GM12878 (cell line): ENCODE measurements at regions not wholly inside any gene's neighbourhood (a gene's known extent, or its start where the extent isn't known, plus 50 kb on each side); places are given as distances from the start of the nearest gene placed in this dataset.

Source experiments
- ATAC-seq: fragments of 200-7000 bp; cut with Tn5 transposase; 3 replicates; pipeline ENCODE4 v1.9.1; 2020; ENCODE audit warnings: mild to moderate bottlenecking, moderate library complexity
- BruUV-seq: library from RNA; stranded (reverse); fragments of 400-500 nt; replicated peaks from 2 replicates; lab custom pipeline; 2021; lab: Mats Ljungman, UMichigan
- CTCF ChIA-PET: fragments of 300-600 bp; sonication (Branson Sonifier 250); formaldehyde crosslinking; extraction: SDS; loops from one replicate; lab custom pipeline; 2021; ENCODE audit warnings: inconsistent platforms; lab: Yijun Ruan, JAX
- POLR2A ChIA-PET: fragments of 350-600 bp; formaldehyde crosslinking; extraction: SDS; loops from one replicate; lab custom pipeline; 2021; ENCODE audit warnings: inconsistent platforms; lab: Charles Lee
- RAD21 ChIA-PET: fragments of 300-600 bp; sonication (Branson Sonifier 250); formaldehyde crosslinking; loops from one replicate; lab custom pipeline; 2023; ENCODE audit warnings: antibody characterized with exemption; ENCODE audit not compliant: unreplicated experiment; lab: Charles Lee
- SMC1A ChIA-PET: fragments of 300-600 bp; sonication (Branson Sonifier 250); formaldehyde crosslinking; loops from one replicate; lab custom pipeline; 2023; ENCODE audit not compliant: unreplicated experiment, uncharacterized antibody; lab: Charles Lee
- DNase-seq: peaks from one replicate; pipeline ENCODE4 v3.0.0-alpha.2; 2011; ENCODE audit warnings: low read depth, low spot score
- FAIRE-seq: peaks from 3 replicates; lab custom pipeline; 2011; peaks lifted over from hg19 to GRCh38; lab: Jason Lieb, UNC
- H2AFZ ChIP-seq: 2 replicates; pipeline ENCODE4 v1.6.0; 2011; ENCODE audit warnings: low read depth, low read length, control low read depth; ENCODE audit not compliant: control insufficient read depth
- H3K27ac ChIP-seq: 2 replicates; pipeline ENCODE4 v1.5.1; 2011; ENCODE audit warnings: control low read depth; ENCODE audit not compliant: control insufficient read depth, insufficient read depth
- H3K27me3 ChIP-seq, 2 experiments: replicated peaks in 1 of 2; 2 replicates each; pipeline versions ENCODE4 v1.6.0 to v1.6.1; 2011; ENCODE audit warnings: low read length in 1 of 2; ENCODE audit not compliant: control insufficient read depth in 2 of 2, insufficient read depth in 2 of 2
- H3K36me3 ChIP-seq, 2 experiments: 2 replicates each; pipeline ENCODE4 v1.5.1; 2011; ENCODE audit warnings: low read length in 1 of 2; ENCODE audit not compliant: control insufficient read depth in 2 of 2, insufficient read depth in 2 of 2
- H3K4me1 ChIP-seq: 2 replicates; pipeline ENCODE4 v1.6.1; 2011; ENCODE audit warnings: mild to moderate bottlenecking, low read length, moderate library complexity, mixed read lengths; ENCODE audit not compliant: control insufficient read depth, insufficient read depth
- H3K4me2 ChIP-seq: 2 replicates; pipeline ENCODE4 v1.6.0; 2011; ENCODE audit warnings: control low read depth; ENCODE audit not compliant: control insufficient read depth, insufficient read depth
- H3K4me3 ChIP-seq: fragments of 200-600 bp; sonication (generic); 2 replicates; pipeline ENCODE4 v1.5.1; 2016
- H3K79me2 ChIP-seq: 2 replicates; pipeline ENCODE4 v1.6.0; 2011; ENCODE audit warnings: low read length; ENCODE audit not compliant: control insufficient read depth, insufficient read depth
- H3K9ac ChIP-seq: 2 replicates; pipeline ENCODE4 v1.8.0; 2011; ENCODE audit warnings: low read length, control low read depth, mixed read lengths; ENCODE audit not compliant: control insufficient read depth, insufficient read depth
- H3K9me3 ChIP-seq: replicated peaks from 3 replicates; pipeline ENCODE4 v1.5.1; 2011; ENCODE audit warnings: mild to moderate bottlenecking, low read length; ENCODE audit not compliant: control insufficient read depth, insufficient read depth
- H4K20me1 ChIP-seq: 2 replicates; pipeline ENCODE4 v1.6.0; 2011; ENCODE audit not compliant: control insufficient read depth, insufficient read depth
- ATF7 ChIP-seq: fragments of 450-650 bp; IDR thresholded peaks from 2 replicates; pipeline ENCODE4 v1.6.1; 2016; ENCODE audit warnings: low read depth, mild to moderate bottlenecking
- EGR1 ChIP-seq, 2 experiments: IDR thresholded peaks; 1 replicate in 1 of 2; 2 replicates in 1 of 2; pipeline ENCODE4 v1.6.1; 2011 to 2012; ENCODE audit warnings: low read depth in 2 of 2, low read length in 2 of 2, borderline replicate concordance in 1 of 2, mild to moderate bottlenecking in 1 of 2, moderate library complexity in 1 of 2
- IRF3 ChIP-seq: fragments of 450-650 bp; IDR thresholded peaks from 2 replicates; pipeline ENCODE4 v1.6.1; 2014; ENCODE audit warnings: mild to moderate bottlenecking
- JUND ChIP-seq: IDR thresholded peaks from 2 replicates; pipeline ENCODE4 v1.6.1; 2012; ENCODE audit warnings: low read depth, mild to moderate bottlenecking, low read length, improper control_type of control experiment, moderate library complexity
- MEF2B ChIP-seq: fragments of 450-650 bp; IDR thresholded peaks from 2 replicates; pipeline ENCODE4 v1.6.1; 2018; ENCODE audit warnings: mild to moderate bottlenecking, moderate library complexity; ENCODE audit not compliant: partially characterized antibody, poor library complexity, severe bottlenecking
- MTA3 ChIP-seq: IDR thresholded peaks from 2 replicates; pipeline ENCODE4 v1.6.1; 2012; ENCODE audit warnings: low read length, inconsistent platforms, borderline replicate concordance
- MYB ChIP-seq: fragments of 150-350 bp; IDR thresholded peaks from 2 replicates; pipeline ENCODE4 v1.6.1; 2014; ENCODE audit warnings: mild to moderate bottlenecking, low read depth, low read length, borderline replicate concordance
- SMAD1 ChIP-seq: fragments of 450-650 bp; IDR thresholded peaks from 2 replicates; pipeline ENCODE4 v1.6.1; 2018; ENCODE audit warnings: mild to moderate bottlenecking, low read depth; ENCODE audit not compliant: partially characterized antibody
- SMAD5 ChIP-seq: IDR thresholded peaks from 2 replicates; pipeline ENCODE4 v1.6.1; 2016; ENCODE audit warnings: antibody characterized with exemption, low read depth
- ZNF274 ChIP-seq: IDR thresholded peaks from one replicate; pipeline ENCODE4 v1.8.0; 2011; ENCODE audit not compliant: insufficient read length, insufficient read depth
- WGBS: methylation state at CpG from one replicate; pipeline ENCODE4 v1.1.6; 2016; ENCODE audit warnings: low lambda C conversion rate; ENCODE audit not compliant: insufficient replicate concordance, insufficient coverage; ENCODE audit errors: missing lambda C conversion rate; 5-methylcytosine and 5-hydroxymethylcytosine counted together
- in situ Hi-C: fragments of 300-500 bp; cut with MboI; formaldehyde crosslinking; loops from 9 replicates; pipeline ENCODE4 v1.14.3; 2018; ENCODE audit warnings: mixed read lengths
- intact Hi-C: fragments of 100-400 bp; cut with micrococcal nuclease; formaldehyde crosslinking; loops from one replicate; pipeline ENCODE4 v1.14.2; 2022; ENCODE audit not compliant: unreplicated experiment
- TF ChIP-seq, protein P1 (sequence below): IDR thresholded peaks from 2 replicates; pipeline ENCODE4 v1.6.1; 2011; ENCODE audit warnings: borderline replicate concordance, low read depth, mild to moderate bottlenecking, moderate library complexity, mixed read lengths, low read length; ENCODE audit not compliant: insufficient read depth; ENCODE audit errors: extremely low read length
- TF ChIP-seq, protein P2 (sequence below): IDR thresholded peaks from 2 replicates; pipeline ENCODE4 v1.6.1; 2012; ENCODE audit warnings: low read depth, low read length, improper control_type of control experiment
- TF ChIP-seq, protein P3 (sequence below), 3 experiments: IDR thresholded peaks in 2 of 3; conservative IDR thresholded peaks in 1 of 3; 2 replicates each; pipeline ENCODE4 v1.5.1; 2011; ENCODE audit warnings: low read depth in 3 of 3, low read length in 3 of 3, mild to moderate bottlenecking in 3 of 3, control low read depth in 2 of 3, moderate library complexity in 2 of 3, inconsistent platforms in 1 of 3, mixed read lengths in 1 of 3; ENCODE audit not compliant: control insufficient read depth in 2 of 3, insufficient read depth in 1 of 3; ENCODE audit errors: extremely low read depth in 1 of 3

GRCh38 chr6:169132352-169132940 lies 121.2 kb downstream of the THBS2 start:
- ChIA-PET POLR2A (no interaction called here), CTCF (no interaction called here), RAD21 (no interaction called here), SMC1A (no interaction called here)
- no peak for FAIRE-seq
- Histone ChIP-seq H2AFZ (no peak overlapping the region), H3K9me3 (no peaks in the 10 kb centered on the region), H3K79me2 (no peaks in the 10 kb centered on the region), H3K9ac (no peak overlapping the region), H3K4me1 (no peaks in the 10 kb centered on the region), H3K27me3 (no peaks in the 10 kb centered on the region), H3K4me2 (no peak overlapping the region), H3K4me3 (no peak overlapping the region), H3K36me3 (no peaks in the 10 kb centered on the region), H3K27ac (no peak overlapping the region), H4K20me1 (no peaks in the 10 kb centered on the region)
- no peak for DNase-seq
- ATAC-seq, result no peak
- in situ Hi-C loops, result no loop called here
- 18% methylated on average over 3 of the region's 3 CpGs for WGBS
- no TSS peak for BruUV-seq
- intact Hi-C loops, result no loop called here
- TF ChIP-seq EGR1 (IDR thresholded peaks at IDR 0.05; ENCODE audit: borderline replicate concordance in 1 of 2, low read depth in 2 of 2, low read length in 2 of 2) (no peak), JUND (no peak), IRF3 (no peak), SMAD1 (no peak), ZNF274 (no peak), MYB (no peak), SMAD5 (no peak), ATF7 (no peak), MTA3 (no peak), MEF2B (no peak)
- TF ChIP-seq, protein P1, sequence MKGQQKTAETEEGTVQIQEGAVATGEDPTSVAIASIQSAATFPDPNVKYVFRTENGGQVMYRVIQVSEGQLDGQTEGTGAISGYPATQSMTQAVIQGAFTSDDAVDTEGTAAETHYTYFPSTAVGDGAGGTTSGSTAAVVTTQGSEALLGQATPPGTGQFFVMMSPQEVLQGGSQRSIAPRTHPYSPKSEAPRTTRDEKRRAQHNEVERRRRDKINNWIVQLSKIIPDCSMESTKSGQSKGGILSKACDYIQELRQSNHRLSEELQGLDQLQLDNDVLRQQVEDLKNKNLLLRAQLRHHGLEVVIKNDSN, result no peak
- TF ChIP-seq, protein P2, sequence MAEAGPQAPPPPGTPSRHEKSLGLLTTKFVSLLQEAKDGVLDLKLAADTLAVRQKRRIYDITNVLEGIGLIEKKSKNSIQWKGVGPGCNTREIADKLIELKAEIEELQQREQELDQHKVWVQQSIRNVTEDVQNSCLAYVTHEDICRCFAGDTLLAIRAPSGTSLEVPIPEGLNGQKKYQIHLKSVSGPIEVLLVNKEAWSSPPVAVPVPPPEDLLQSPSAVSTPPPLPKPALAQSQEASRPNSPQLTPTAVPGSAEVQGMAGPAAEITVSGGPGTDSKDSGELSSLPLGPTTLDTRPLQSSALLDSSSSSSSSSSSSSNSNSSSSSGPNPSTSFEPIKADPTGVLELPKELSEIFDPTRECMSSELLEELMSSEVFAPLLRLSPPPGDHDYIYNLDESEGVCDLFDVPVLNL, result no peak
- TF ChIP-seq, protein P3, sequence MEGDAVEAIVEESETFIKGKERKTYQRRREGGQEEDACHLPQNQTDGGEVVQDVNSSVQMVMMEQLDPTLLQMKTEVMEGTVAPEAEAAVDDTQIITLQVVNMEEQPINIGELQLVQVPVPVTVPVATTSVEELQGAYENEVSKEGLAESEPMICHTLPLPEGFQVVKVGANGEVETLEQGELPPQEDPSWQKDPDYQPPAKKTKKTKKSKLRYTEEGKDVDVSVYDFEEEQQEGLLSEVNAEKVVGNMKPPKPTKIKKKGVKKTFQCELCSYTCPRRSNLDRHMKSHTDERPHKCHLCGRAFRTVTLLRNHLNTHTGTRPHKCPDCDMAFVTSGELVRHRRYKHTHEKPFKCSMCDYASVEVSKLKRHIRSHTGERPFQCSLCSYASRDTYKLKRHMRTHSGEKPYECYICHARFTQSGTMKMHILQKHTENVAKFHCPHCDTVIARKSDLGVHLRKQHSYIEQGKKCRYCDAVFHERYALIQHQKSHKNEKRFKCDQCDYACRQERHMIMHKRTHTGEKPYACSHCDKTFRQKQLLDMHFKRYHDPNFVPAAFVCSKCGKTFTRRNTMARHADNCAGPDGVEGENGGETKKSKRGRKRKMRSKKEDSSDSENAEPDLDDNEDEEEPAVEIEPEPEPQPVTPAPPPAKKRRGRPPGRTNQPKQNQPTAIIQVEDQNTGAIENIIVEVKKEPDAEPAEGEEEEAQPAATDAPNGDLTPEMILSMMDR (IDR thresholded peaks at IDR 0.05 in 2 of 3, conservative IDR thresholded peaks at IDR 0.05 in 1 of 3; ENCODE audit: control insufficient read depth in 2 of 3, extremely low read depth in 1 of 3, insufficient read depth in 1 of 3, low read depth in 3 of 3, low read length in 3 of 3), result no peak
